Fibroblast of the aortic adventitia (primary cell): ENCODE measurements at regions not wholly inside any gene's neighbourhood (a gene's known extent, or its start where the extent isn't known, plus 50 kb on each side); places are given as distances from the start of the nearest gene placed in this dataset.
A peak's percentile ranks its signal among the peaks of the same experiment; 100 is the strongest.

Experiments used
- DNase-seq: peaks from one replicate; pipeline ENCODE4 v3.0.0-alpha.2; 2010; ENCODE audit warnings: low read depth
- H3K4me3 ChIP-seq: 2 replicates; pipeline ENCODE4 v1.5.1; 2011; ENCODE audit warnings: low read depth, mild to moderate bottlenecking, control low read depth, low read length, moderate library complexity
- TF ChIP-seq, protein P1 (sequence below): IDR thresholded peaks from 2 replicates; pipeline ENCODE4 v1.5.1; 2011; ENCODE audit warnings: mild to moderate bottlenecking, low read length, control low read depth, inconsistent platforms; ENCODE audit not compliant: insufficient read depth

DNA sequence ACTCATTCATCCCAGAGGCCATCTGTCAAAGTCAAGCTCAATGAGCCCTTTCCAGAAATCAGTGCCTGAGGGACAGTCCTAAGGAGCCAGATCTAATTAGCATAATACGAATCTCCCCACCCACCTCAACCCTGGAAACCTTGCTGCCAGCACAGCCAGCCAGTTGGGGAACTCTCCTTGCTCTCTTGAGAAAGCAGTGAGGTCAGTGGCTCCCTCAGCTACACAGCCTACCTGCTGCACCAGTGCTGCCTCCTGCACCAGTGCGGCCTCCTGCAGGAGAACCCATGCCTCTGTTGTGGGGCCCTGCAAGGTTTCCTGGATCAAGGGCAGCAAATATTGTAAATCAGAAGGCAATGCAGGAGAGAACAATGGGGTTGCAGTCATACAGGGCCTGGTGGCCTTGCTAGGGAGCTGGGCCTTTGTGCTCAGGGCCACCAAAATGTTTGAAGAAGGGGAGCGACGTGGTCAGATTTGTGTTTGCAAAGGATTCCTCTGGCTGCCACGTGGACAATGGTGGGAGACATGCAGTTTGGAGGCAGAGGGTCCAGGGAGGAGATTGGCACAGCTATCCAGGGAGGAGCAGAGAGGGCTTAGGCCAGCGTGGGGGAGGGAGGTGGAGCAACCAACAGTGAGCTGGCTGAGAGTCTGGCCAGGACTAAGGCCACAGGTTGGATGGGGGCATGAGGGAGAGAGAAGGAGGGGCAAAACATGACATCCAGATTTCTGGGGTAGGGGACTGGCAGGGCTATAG, 124.3 kb upstream of the MAMLD1 start:
- TF ChIP-seq, protein P1, sequence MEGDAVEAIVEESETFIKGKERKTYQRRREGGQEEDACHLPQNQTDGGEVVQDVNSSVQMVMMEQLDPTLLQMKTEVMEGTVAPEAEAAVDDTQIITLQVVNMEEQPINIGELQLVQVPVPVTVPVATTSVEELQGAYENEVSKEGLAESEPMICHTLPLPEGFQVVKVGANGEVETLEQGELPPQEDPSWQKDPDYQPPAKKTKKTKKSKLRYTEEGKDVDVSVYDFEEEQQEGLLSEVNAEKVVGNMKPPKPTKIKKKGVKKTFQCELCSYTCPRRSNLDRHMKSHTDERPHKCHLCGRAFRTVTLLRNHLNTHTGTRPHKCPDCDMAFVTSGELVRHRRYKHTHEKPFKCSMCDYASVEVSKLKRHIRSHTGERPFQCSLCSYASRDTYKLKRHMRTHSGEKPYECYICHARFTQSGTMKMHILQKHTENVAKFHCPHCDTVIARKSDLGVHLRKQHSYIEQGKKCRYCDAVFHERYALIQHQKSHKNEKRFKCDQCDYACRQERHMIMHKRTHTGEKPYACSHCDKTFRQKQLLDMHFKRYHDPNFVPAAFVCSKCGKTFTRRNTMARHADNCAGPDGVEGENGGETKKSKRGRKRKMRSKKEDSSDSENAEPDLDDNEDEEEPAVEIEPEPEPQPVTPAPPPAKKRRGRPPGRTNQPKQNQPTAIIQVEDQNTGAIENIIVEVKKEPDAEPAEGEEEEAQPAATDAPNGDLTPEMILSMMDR, result no peak
- no peak for DNase-seq
- no peak overlapping the region for H3K4me3 ChIP-seq

GRCh38 chrX:150239946-150240642, 123.0 kb upstream of the MAMLD1 start:
- no peak overlapping the region for H3K4me3 ChIP-seq
- TF ChIP-seq, protein P1, result no peak
- DNase-seq, result no peak

- no peak overlapping the region for H3K4me3 ChIP-seq
- DNase-seq, result no peak
- TF ChIP-seq, protein P1, result no peak
Measured at GRCh38 chrX:150240643-150240970, 122.5 kb upstream of the MAMLD1 start.

DNA sequence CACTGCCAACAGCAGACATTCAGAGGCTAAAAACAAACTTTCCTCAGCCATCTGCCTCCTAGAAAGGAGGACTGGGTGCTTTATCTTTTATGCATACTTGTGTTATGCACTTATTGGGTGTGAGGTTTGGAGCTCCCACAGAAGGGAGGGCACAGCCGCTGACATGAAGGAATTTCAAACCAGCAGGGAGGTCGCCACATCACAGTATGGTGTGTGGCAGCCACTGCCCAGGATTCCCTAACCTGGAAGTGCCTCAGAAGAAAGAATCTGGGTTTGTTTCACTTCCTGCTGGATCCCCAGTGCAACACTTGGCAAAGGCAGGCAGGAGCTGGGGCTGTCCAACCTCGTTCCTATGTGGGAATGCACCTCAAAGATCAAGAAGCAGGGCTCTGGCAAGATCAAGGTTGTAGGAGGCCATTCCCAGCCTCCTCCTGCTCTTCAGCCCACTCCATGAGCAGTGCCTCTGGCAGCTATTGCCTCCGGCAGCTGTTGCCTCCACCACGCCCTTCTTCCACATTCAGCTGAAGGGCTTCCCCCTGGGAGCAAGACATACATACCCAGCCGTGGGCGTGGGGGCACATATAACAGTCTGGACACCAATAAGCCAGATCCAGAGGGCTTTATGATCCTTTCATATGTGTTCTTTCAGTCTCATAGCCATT, 109.0 kb upstream of the MAMLD1 start:
- no peak overlapping the region for H3K4me3 ChIP-seq
- peak; percentile 9 for DNase-seq
- TF ChIP-seq, protein P1, result no peak

GRCh38 chrX:150254909-150255308, 108.2 kb upstream of the MAMLD1 start:
- no peak overlapping the region for H3K4me3 ChIP-seq
- no peak for DNase-seq
- TF ChIP-seq, protein P1, result no peak

- no peak overlapping the region for H3K4me3 ChIP-seq
- TF ChIP-seq, protein P1, result no peak
- no peak for DNase-seq
Measured at GRCh38 chrX:150255441-150256296, 107.4 kb upstream of the MAMLD1 start.
